HEK293 (cell line): ENCODE measurements at regions not wholly inside any gene's neighbourhood (a gene's known extent, or its start where the extent isn't known, plus 50 kb on each side); places are given as distances from the start of the nearest gene placed in this dataset.

Source experiments
- CTCF ChIA-PET: fragments of 350-600 bp; formaldehyde crosslinking; extraction: SDS; loops from one replicate; lab custom pipeline; 2021; ENCODE audit warnings: antibody characterized with exemption; lab: Yijun Ruan, JAX
- POLR2A ChIA-PET: fragments of 300-600 bp; formaldehyde crosslinking; extraction: SDS; loops from one replicate; lab custom pipeline; 2020; ENCODE audit warnings: antibody characterized with exemption, inconsistent platforms; lab: Yijun Ruan, JAX
- H3K27ac ChIP-seq: fragments of 200-500 bp; sonication (Bioruptor generic); 2 replicates; pipeline ENCODE4 v1.5.1; 2014; ENCODE audit warnings: low read depth, low read length, control low read depth, inconsistent platforms; ENCODE audit errors: extremely low read depth
- H3K36me3 ChIP-seq, 2 experiments: fragments of 200-500 bp in 1 of 2; sonication (Bioruptor generic) in 1 of 2; 1 replicate in 1 of 2; 2 replicates in 1 of 2; pipeline ENCODE4 v1.5.1; 2014 to 2017; ENCODE audit warnings: inconsistent platforms in 2 of 2, low read length in 2 of 2; ENCODE audit not compliant: control insufficient read depth in 2 of 2, insufficient read depth in 1 of 2
- H3K4me1 ChIP-seq: fragments of 200-500 bp; sonication (Bioruptor generic); 2 replicates; pipeline ENCODE4 v1.5.1; 2014; ENCODE audit warnings: mild to moderate bottlenecking, low read length, inconsistent platforms; ENCODE audit not compliant: control insufficient read depth, insufficient read depth
- H3K4me3 ChIP-seq: 2 replicates; pipeline ENCODE4 v1.5.1; 2011; ENCODE audit warnings: low read depth, mild to moderate bottlenecking, control low read depth, low read length, moderate library complexity
- H3K9me3 ChIP-seq: fragments of 200-500 bp; sonication (Bioruptor generic); 2 replicates; pipeline ENCODE4 v1.5.1; 2014; ENCODE audit warnings: low read depth, low read length, inconsistent platforms; ENCODE audit not compliant: control insufficient read depth, insufficient read depth
- EGR2 ChIP-seq: fragments of 450-650 bp; formaldehyde crosslinking; IDR thresholded peaks from 2 replicates; pipeline ENCODE4 v1.5.1; 2016; ENCODE audit warnings: low read depth, missing biosample characterization, missing genetic modification characterization
- KLF17 ChIP-seq: fragments of 450-650 bp; formaldehyde crosslinking; IDR thresholded peaks from 2 replicates; pipeline ENCODE4 v1.5.1; 2016; ENCODE audit warnings: missing biosample characterization, missing genetic modification characterization
- MZF1 ChIP-seq: fragments of 450-650 bp; formaldehyde crosslinking; IDR thresholded peaks from 2 replicates; pipeline ENCODE4 v1.5.1; 2017; ENCODE audit warnings: missing biosample characterization, missing genetic modification characterization, borderline replicate concordance
- PRDM4 ChIP-seq: fragments of 450-650 bp; formaldehyde crosslinking; IDR thresholded peaks from 2 replicates; pipeline ENCODE4 v1.5.1; 2017; ENCODE audit warnings: missing biosample characterization, missing genetic modification characterization
- YY1 ChIP-seq: fragments of 450-650 bp; formaldehyde crosslinking; IDR thresholded peaks from 2 replicates; pipeline ENCODE4 v1.5.1; 2018; ENCODE audit warnings: missing biosample characterization, missing genetic modification characterization
- ZBTB17 ChIP-seq: fragments of 450-650 bp; formaldehyde crosslinking; IDR thresholded peaks from 2 replicates; pipeline ENCODE4 v1.5.1; 2016; ENCODE audit warnings: missing biosample characterization, missing genetic modification characterization
- ZBTB7A ChIP-seq: fragments of 450-650 bp; formaldehyde crosslinking; IDR thresholded peaks from 2 replicates; pipeline ENCODE4 v1.5.1; 2016; ENCODE audit warnings: low read depth, missing biosample characterization, missing genetic modification characterization
- ZEB2 ChIP-seq: fragments of 450-650 bp; formaldehyde crosslinking; IDR thresholded peaks from 2 replicates; pipeline ENCODE4 v1.5.1; 2016; ENCODE audit warnings: missing biosample characterization, missing genetic modification characterization
- ZNF341 ChIP-seq: fragments of 450-650 bp; formaldehyde crosslinking; IDR thresholded peaks from 2 replicates; pipeline ENCODE4; 2016; ENCODE audit warnings: low read depth, missing biosample characterization, missing genetic modification characterization
- ZNF645 ChIP-seq: fragments of 450-650 bp; formaldehyde crosslinking; IDR thresholded peaks from 2 replicates; pipeline ENCODE4; 2016; ENCODE audit warnings: missing biosample characterization, missing genetic modification characterization
- ZNF658 ChIP-seq: fragments of 450-650 bp; formaldehyde crosslinking; IDR thresholded peaks from 2 replicates; pipeline ENCODE4; 2016; ENCODE audit warnings: missing biosample characterization, missing genetic modification characterization

DNA sequence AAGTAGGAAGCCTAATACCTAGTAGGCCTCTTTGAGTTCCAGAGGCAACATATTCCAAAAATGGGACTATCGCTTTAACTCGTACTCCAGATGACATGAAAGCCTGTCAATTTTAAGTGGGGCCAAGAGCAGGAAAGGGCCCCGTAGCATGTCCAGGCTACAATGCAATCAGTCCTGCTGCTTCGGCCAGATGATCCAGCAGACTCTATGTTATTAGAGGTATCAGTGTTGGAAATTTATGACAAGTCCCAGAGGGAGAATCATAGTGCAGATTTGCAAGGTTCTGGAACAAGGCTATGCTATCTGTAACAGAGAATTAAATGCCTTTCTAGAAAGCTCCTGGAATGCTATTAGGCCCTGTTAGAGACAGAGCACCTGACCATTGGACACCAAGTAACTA is 56.7 kb upstream of the SRP9 start:
- ChIA-PET POLR2A (interaction anchor here (1.0 to 2.2 kb wide), 6 partner anchors 10 to 68 kb away, joined by 3 to 8 read pairs (median 4); no protein-coding TSS in a partner anchor), CTCF (interaction anchor here (1.1 to 3.9 kb wide), 2 partner anchors 41 to 52 kb away, joined by 3 to 14 read pairs; no protein-coding TSS in a partner anchor)
- no peaks in the 10 kb centered on the region for H3K4me1 ChIP-seq
- H3K27ac ChIP-seq: no peak overlapping the region
- no peaks in the 10 kb centered on the region for H3K9me3 ChIP-seq
- TF ChIP-seq ZNF341 (tag by site-specific recombination): no peak
- TF ChIP-seq EGR2 (tag by site-specific recombination): no peak
- H3K4me3 ChIP-seq: no peak overlapping the region
- no peaks in the 10 kb centered on the region for H3K36me3 ChIP-seq

GRCh38 chr1:225724251-225724650 is 53.4 kb upstream of the SRP9 start:
- Histone ChIP-seq H3K4me1 (no peaks in the 10 kb centered on the region), H3K4me3 (no peak overlapping the region), H3K27ac (no peak overlapping the region), H3K9me3 (no peaks in the 10 kb centered on the region), H3K36me3 (no peaks in the 10 kb centered on the region)
- POLR2A ChIA-PET: interaction anchor here (1.0 kb wide), 1 partner anchor 11 kb away, joined by 5 read pairs; no protein-coding TSS in a partner anchor
- CTCF ChIA-PET: interaction anchor here (0.6 to 3.9 kb wide), 4 partner anchors 27 to 250 kb away, joined by 3 to 14 read pairs (median 4); no protein-coding TSS in a partner anchor
- no peak for TF ChIP-seq ZEB2 (tag by site-specific recombination)
- no peak for TF ChIP-seq MZF1 (tag by site-specific recombination)
- no peak for TF ChIP-seq ZBTB17
- no peak for TF ChIP-seq YY1 (tag by site-specific recombination)
- TF ChIP-seq KLF17 (tag by site-specific recombination): no peak
- TF ChIP-seq ZNF645 (tag by site-specific recombination): no peak
- no peak for TF ChIP-seq PRDM4 (tag by site-specific recombination)
- TF ChIP-seq ZNF658 (tag by site-specific recombination): no peak
- no peak for TF ChIP-seq ZBTB7A
